WTC11 (cell line): ENCODE measurements at regions not wholly inside any gene's neighbourhood (a gene's known extent, or its start where the extent isn't known, plus 50 kb on each side); places are given as distances from the start of the nearest gene placed in this dataset.

Experiments
- ATAC-seq: fragments of 200-7000 bp; cut with Tn5 transposase; 2 replicates; pipeline ENCODE4 v1.10.0; 2021; ENCODE audit warnings: mild to moderate bottlenecking, moderate library complexity
- CTCF ChIA-PET: fragments of 300-600 bp; sonication (Branson Sonifier 250); formaldehyde crosslinking; loops from one replicate; lab custom pipeline; 2021; ENCODE audit warnings: antibody characterized with exemption; lab: Charles Lee
- POLR2A ChIA-PET: fragments of 350-600 bp; sonication (Branson Sonifier 250); formaldehyde crosslinking; loops from one replicate; lab custom pipeline; 2021; ENCODE audit warnings: antibody characterized with exemption; lab: Charles Lee
- DNase-seq: peaks from one replicate; pipeline ENCODE4 v3.0.0; 2021; ENCODE audit warnings: low spot score
- H3K27ac Mint-ChIP-seq: 2 replicates; pipeline ENCODE4 v1.8.0; 2021; ENCODE audit warnings: mixed read lengths
- H3K27me3 Mint-ChIP-seq: 2 replicates; pipeline ENCODE4 v1.8.0; 2021; ENCODE audit warnings: low read depth, mild to moderate bottlenecking, moderate library complexity, mixed read lengths
- H3K36me3 Mint-ChIP-seq: 2 replicates; pipeline ENCODE4 v1.8.0; 2021; ENCODE audit warnings: mixed read lengths
- H3K4me1 Mint-ChIP-seq: 2 replicates; pipeline ENCODE4 v1.8.0; 2022; ENCODE audit warnings: mixed read lengths
- H3K4me3 Mint-ChIP-seq: 2 replicates; pipeline ENCODE4 v1.8.0; 2021; ENCODE audit warnings: mild to moderate bottlenecking, moderate library complexity, mixed read lengths
- H3K9me3 Mint-ChIP-seq: 2 replicates; pipeline ENCODE4 v1.8.0; 2021; ENCODE audit warnings: mixed read lengths
- ESRRA ChIP-seq: sonication (generic); formaldehyde crosslinking; IDR thresholded peaks from 2 replicates; pipeline ENCODE4 v1.8.1; 2022; ENCODE audit warnings: mild to moderate bottlenecking, missing genetic modification reagents, borderline replicate concordance
- NFYB ChIP-seq: sonication (generic); formaldehyde crosslinking; conservative IDR thresholded peaks from 2 replicates; pipeline ENCODE4 v1.8.0; 2022; ENCODE audit warnings: low read depth, missing genetic modification reagents
- NR1H2 ChIP-seq: sonication (generic); formaldehyde crosslinking; IDR thresholded peaks from 2 replicates; pipeline ENCODE4 v1.9.0; 2021; ENCODE audit warnings: mild to moderate bottlenecking, moderate library complexity, missing genetic modification reagents
- NR2C2 ChIP-seq: sonication (generic); formaldehyde crosslinking; IDR thresholded peaks from 2 replicates; pipeline ENCODE4 v1.8.0; 2022; ENCODE audit warnings: mild to moderate bottlenecking, missing genetic modification reagents
- NR3C1 ChIP-seq: sonication (generic); formaldehyde crosslinking; conservative IDR thresholded peaks from 2 replicates; pipeline ENCODE4 v1.8.1; 2023; ENCODE audit warnings: low read depth, mild to moderate bottlenecking, missing genetic modification reagents
- OVOL2 ChIP-seq: fragments of 250-450 bp; sonication (Bioruptor Pico); IDR thresholded peaks from 2 replicates; pipeline ENCODE4 v1.9.0; 2021; ENCODE audit warnings: mild to moderate bottlenecking, borderline replicate concordance
- SOX15 ChIP-seq: fragments of 250-450 bp; sonication (Bioruptor Pico); IDR thresholded peaks from 2 replicates; pipeline ENCODE4 v1.9.0; 2021; ENCODE audit warnings: mild to moderate bottlenecking
- SP1 ChIP-seq: sonication (generic); formaldehyde crosslinking; conservative IDR thresholded peaks from 2 replicates; pipeline ENCODE4 v1.8.1; 2022; ENCODE audit warnings: missing genetic modification reagents
- ZNF263 ChIP-seq: sonication (generic); formaldehyde crosslinking; IDR thresholded peaks from 2 replicates; pipeline ENCODE4 v1.8.1; 2022; ENCODE audit warnings: low read depth, mild to moderate bottlenecking, moderate library complexity, missing genetic modification reagents
- TF ChIP-seq, protein P1 (sequence below): sonication (generic); formaldehyde crosslinking; IDR thresholded peaks from 2 replicates; pipeline ENCODE4 v1.8.1; 2023; ENCODE audit warnings: mild to moderate bottlenecking, missing genetic modification reagents, moderate library complexity
- TF ChIP-seq, protein P2 (sequence below): fragments of 250-450 bp; sonication (Bioruptor Pico); IDR thresholded peaks from 2 replicates; pipeline ENCODE4 v1.8.0; 2021; ENCODE audit warnings: mild to moderate bottlenecking
- TF ChIP-seq, protein P3 (sequence below): sonication (generic); formaldehyde crosslinking; conservative IDR thresholded peaks from 2 replicates; pipeline ENCODE4 v1.8.1; 2022; ENCODE audit warnings: mild to moderate bottlenecking, missing genetic modification reagents
- TF ChIP-seq, protein P4 (sequence below): sonication (generic); formaldehyde crosslinking; IDR thresholded peaks from 2 replicates; pipeline ENCODE4 v1.8.1; 2022; ENCODE audit warnings: low read depth, mild to moderate bottlenecking, moderate library complexity, missing genetic modification reagents, borderline replicate concordance
- TF ChIP-seq, protein P5 (sequence below): sonication (generic); formaldehyde crosslinking; IDR thresholded peaks from 2 replicates; pipeline ENCODE4 v1.8.0; 2022; ENCODE audit warnings: missing genetic modification reagents
- TF ChIP-seq, protein P6 (sequence below): sonication (generic); formaldehyde crosslinking; IDR thresholded peaks from 2 replicates; pipeline ENCODE4 v1.8.1; 2023; ENCODE audit warnings: mild to moderate bottlenecking, missing genetic modification reagents
- TF ChIP-seq, protein P7 (sequence below): fragments of 200-600 bp; IDR thresholded peaks from 2 replicates; pipeline ENCODE4 v1.8.0; 2022; ENCODE audit warnings: antibody characterized with exemption
- TF ChIP-seq, protein P8 (sequence below): fragments of 250-450 bp; sonication (Bioruptor Pico); IDR thresholded peaks from 2 replicates; pipeline ENCODE4 v2.1.2; 2022; ENCODE audit warnings: mild to moderate bottlenecking, moderate library complexity
- TF ChIP-seq, protein P9 (sequence below): fragments of 250-450 bp; sonication (Bioruptor Pico); IDR thresholded peaks from 2 replicates; pipeline ENCODE4 v1.9.0; 2021; ENCODE audit warnings: mild to moderate bottlenecking
- TF ChIP-seq, protein P10 (sequence below): fragments of 250-450 bp; sonication (Bioruptor Pico); IDR thresholded peaks from 2 replicates; pipeline ENCODE4 v1.9.0; 2021; ENCODE audit warnings: moderate library complexity, mild to moderate bottlenecking, inconsistent platforms, borderline replicate concordance
- TF ChIP-seq, protein P11 (sequence below): sonication (generic); formaldehyde crosslinking; IDR thresholded peaks from 2 replicates; pipeline ENCODE4 v1.8.1; 2023; ENCODE audit warnings: mild to moderate bottlenecking, missing genetic modification reagents, moderate library complexity

DNA sequence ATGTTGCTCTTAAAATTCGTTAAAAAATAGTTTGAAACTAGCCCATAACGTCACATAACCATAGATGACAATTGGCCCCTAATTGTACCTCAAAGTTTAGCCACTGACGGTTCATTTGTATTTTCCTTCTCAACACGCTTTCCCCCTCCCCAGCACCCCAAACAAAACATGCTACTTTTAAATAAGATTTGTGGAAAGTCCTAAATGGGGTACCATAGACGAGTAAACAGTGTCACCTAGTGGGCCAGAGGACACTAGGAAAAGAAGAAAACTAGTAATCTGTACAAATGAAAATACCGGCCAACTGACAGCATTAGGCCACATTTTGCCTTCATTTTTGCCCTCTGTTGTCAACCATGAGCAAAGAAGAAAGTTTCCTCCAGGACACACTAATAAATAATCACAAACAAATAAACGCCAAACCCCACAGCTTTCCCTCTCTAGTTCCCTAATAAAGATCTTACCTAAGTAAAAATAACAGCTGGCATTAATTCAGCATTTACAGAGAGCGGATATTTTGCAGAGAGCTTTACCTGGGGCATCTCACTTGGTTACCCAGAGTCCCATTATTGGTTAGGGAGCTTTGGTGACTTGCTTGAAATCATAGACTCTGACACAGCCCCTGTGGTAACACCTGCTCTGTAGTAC, 175.1 kb upstream of the ATP11B start:
- DNase-seq (no peak), ATAC-seq (peak; percentile 62)
- H3K4me3 Mint-ChIP-seq = no peak overlapping the region
- CTCF ChIA-PET = interaction anchor here (1.4 to 2.3 kb wide), 2 partner anchors 65 to 226 kb away, joined by 7 to 10 read pairs; no protein-coding TSS in a partner anchor
- no peak overlapping the region for H3K27ac Mint-ChIP-seq
- H3K27me3 Mint-ChIP-seq = no peaks in the 10 kb centered on the region
- TF ChIP-seq NFYB (CRISPR knock-in tag) (no peak), ZNF263 (no peak), OVOL2 (CRISPR knock-in tag) (no peak), ESRRA (CRISPR knock-in tag) (no peak), SOX15 (CRISPR knock-in tag) (no peak), SP1 (CRISPR knock-in tag) (no peak), NR1H2 (CRISPR knock-in tag) (no peak), NR2C2 (CRISPR knock-in tag) (no peak), NR3C1 (CRISPR knock-in tag) (no peak)
- TF ChIP-seq, protein P1, sequence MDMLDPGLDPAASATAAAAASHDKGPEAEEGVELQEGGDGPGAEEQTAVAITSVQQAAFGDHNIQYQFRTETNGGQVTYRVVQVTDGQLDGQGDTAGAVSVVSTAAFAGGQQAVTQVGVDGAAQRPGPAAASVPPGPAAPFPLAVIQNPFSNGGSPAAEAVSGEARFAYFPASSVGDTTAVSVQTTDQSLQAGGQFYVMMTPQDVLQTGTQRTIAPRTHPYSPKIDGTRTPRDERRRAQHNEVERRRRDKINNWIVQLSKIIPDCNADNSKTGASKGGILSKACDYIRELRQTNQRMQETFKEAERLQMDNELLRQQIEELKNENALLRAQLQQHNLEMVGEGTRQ (CRISPR knock-in tag) = no peak
- TF ChIP-seq, protein P2, sequence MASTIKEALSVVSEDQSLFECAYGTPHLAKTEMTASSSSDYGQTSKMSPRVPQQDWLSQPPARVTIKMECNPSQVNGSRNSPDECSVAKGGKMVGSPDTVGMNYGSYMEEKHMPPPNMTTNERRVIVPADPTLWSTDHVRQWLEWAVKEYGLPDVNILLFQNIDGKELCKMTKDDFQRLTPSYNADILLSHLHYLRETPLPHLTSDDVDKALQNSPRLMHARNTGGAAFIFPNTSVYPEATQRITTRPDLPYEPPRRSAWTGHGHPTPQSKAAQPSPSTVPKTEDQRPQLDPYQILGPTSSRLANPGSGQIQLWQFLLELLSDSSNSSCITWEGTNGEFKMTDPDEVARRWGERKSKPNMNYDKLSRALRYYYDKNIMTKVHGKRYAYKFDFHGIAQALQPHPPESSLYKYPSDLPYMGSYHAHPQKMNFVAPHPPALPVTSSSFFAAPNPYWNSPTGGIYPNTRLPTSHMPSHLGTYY = no peak
- TF ChIP-seq, protein P3, sequence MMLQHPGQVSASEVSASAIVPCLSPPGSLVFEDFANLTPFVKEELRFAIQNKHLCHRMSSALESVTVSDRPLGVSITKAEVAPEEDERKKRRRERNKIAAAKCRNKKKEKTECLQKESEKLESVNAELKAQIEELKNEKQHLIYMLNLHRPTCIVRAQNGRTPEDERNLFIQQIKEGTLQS (CRISPR knock-in tag) = no peak
- TF ChIP-seq, protein P4, sequence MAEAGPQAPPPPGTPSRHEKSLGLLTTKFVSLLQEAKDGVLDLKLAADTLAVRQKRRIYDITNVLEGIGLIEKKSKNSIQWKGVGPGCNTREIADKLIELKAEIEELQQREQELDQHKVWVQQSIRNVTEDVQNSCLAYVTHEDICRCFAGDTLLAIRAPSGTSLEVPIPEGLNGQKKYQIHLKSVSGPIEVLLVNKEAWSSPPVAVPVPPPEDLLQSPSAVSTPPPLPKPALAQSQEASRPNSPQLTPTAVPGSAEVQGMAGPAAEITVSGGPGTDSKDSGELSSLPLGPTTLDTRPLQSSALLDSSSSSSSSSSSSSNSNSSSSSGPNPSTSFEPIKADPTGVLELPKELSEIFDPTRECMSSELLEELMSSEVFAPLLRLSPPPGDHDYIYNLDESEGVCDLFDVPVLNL (CRISPR knock-in tag) = no peak
- TF ChIP-seq, protein P5, sequence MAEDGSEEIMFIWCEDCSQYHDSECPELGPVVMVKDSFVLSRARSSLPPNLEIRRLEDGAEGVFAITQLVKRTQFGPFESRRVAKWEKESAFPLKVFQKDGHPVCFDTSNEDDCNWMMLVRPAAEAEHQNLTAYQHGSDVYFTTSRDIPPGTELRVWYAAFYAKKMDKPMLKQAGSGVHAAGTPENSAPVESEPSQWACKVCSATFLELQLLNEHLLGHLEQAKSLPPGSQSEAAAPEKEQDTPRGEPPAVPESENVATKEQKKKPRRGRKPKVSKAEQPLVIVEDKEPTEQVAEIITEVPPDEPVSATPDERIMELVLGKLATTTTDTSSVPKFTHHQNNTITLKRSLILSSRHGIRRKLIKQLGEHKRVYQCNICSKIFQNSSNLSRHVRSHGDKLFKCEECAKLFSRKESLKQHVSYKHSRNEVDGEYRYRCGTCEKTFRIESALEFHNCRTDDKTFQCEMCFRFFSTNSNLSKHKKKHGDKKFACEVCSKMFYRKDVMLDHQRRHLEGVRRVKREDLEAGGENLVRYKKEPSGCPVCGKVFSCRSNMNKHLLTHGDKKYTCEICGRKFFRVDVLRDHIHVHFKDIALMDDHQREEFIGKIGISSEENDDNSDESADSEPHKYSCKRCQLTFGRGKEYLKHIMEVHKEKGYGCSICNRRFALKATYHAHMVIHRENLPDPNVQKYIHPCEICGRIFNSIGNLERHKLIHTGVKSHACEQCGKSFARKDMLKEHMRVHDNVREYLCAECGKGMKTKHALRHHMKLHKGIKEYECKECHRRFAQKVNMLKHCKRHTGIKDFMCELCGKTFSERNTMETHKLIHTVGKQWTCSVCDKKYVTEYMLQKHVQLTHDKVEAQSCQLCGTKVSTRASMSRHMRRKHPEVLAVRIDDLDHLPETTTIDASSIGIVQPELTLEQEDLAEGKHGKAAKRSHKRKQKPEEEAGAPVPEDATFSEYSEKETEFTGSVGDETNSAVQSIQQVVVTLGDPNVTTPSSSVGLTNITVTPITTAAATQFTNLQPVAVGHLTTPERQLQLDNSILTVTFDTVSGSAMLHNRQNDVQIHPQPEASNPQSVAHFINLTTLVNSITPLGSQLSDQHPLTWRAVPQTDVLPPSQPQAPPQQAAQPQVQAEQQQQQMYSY (CRISPR knock-in tag) = no peak
- TF ChIP-seq, protein P6, sequence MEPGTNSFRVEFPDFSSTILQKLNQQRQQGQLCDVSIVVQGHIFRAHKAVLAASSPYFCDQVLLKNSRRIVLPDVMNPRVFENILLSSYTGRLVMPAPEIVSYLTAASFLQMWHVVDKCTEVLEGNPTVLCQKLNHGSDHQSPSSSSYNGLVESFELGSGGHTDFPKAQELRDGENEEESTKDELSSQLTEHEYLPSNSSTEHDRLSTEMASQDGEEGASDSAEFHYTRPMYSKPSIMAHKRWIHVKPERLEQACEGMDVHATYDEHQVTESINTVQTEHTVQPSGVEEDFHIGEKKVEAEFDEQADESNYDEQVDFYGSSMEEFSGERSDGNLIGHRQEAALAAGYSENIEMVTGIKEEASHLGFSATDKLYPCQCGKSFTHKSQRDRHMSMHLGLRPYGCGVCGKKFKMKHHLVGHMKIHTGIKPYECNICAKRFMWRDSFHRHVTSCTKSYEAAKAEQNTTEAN (CRISPR knock-in tag) = no peak
- TF ChIP-seq, protein P7, sequence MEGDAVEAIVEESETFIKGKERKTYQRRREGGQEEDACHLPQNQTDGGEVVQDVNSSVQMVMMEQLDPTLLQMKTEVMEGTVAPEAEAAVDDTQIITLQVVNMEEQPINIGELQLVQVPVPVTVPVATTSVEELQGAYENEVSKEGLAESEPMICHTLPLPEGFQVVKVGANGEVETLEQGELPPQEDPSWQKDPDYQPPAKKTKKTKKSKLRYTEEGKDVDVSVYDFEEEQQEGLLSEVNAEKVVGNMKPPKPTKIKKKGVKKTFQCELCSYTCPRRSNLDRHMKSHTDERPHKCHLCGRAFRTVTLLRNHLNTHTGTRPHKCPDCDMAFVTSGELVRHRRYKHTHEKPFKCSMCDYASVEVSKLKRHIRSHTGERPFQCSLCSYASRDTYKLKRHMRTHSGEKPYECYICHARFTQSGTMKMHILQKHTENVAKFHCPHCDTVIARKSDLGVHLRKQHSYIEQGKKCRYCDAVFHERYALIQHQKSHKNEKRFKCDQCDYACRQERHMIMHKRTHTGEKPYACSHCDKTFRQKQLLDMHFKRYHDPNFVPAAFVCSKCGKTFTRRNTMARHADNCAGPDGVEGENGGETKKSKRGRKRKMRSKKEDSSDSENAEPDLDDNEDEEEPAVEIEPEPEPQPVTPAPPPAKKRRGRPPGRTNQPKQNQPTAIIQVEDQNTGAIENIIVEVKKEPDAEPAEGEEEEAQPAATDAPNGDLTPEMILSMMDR = no peak
- TF ChIP-seq, protein P8, sequence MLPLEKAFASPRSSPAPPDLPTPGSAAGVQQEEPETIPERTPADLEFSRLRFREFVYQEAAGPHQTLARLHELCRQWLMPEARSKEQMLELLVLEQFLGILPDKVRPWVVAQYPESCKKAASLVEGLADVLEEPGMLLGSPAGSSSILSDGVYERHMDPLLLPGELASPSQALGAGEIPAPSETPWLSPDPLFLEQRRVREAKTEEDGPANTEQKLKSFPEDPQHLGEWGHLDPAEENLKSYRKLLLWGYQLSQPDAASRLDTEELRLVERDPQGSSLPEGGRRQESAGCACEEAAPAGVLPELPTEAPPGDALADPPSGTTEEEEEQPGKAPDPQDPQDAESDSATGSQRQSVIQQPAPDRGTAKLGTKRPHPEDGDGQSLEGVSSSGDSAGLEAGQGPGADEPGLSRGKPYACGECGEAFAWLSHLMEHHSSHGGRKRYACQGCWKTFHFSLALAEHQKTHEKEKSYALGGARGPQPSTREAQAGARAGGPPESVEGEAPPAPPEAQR = no peak
- TF ChIP-seq, protein P9, sequence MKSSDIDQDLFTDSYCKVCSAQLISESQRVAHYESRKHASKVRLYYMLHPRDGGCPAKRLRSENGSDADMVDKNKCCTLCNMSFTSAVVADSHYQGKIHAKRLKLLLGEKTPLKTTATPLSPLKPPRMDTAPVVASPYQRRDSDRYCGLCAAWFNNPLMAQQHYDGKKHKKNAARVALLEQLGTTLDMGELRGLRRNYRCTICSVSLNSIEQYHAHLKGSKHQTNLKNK (CRISPR knock-in tag) = no peak
- TF ChIP-seq, protein P10, sequence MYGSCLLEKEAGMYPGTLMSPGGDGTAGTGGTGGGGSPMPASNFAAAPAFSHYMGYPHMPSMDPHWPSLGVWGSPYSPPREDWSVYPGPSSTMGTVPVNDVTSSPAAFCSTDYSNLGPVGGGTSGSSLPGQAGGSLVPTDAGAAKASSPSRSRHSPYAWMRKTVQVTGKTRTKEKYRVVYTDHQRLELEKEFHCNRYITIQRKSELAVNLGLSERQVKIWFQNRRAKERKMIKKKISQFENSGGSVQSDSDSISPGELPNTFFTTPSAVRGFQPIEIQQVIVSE (CRISPR knock-in tag) = no peak
- TF ChIP-seq, protein P11, sequence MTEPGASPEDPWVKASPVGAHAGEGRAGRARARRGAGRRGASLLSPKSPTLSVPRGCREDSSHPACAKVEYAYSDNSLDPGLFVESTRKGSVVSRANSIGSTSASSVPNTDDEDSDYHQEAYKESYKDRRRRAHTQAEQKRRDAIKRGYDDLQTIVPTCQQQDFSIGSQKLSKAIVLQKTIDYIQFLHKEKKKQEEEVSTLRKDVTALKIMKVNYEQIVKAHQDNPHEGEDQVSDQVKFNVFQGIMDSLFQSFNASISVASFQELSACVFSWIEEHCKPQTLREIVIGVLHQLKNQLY (CRISPR knock-in tag) = no peak
- POLR2A ChIA-PET = no interaction called here
- no peaks in the 10 kb centered on the region for H3K36me3 Mint-ChIP-seq
- H3K4me1 Mint-ChIP-seq = peaks cover 41% of the 10 kb centered on the region
- H3K9me3 Mint-ChIP-seq = no peaks in the 10 kb centered on the region
